PC-9 (cell line): ENCODE measurements at regions not wholly inside any gene's neighbourhood (a gene's known extent, or its start where the extent isn't known, plus 50 kb on each side); places are given as distances from the start of the nearest gene placed in this dataset.

ENCODE experiments used
- CTCF ChIP-seq: fragments of 200-600 bp; sonication (generic); conservative IDR thresholded peaks from 2 replicates; pipeline ENCODE4 v1.6.1; 2017; ENCODE audit warnings: mixed run types, antibody characterized with exemption, mild to moderate bottlenecking, moderate library complexity
- EZH2 ChIP-seq: fragments of 200-600 bp; sonication (generic); IDR thresholded peaks from 2 replicates; pipeline ENCODE4 v1.8.0; 2017; ENCODE audit warnings: antibody characterized with exemption, low read depth

GRCh38 chr4:176959980-176960379, 167.3 kb upstream of the VEGFC start:
- no peak for TF ChIP-seq CTCF
- TF ChIP-seq EZH2: no peak
